ENCODE measurements at regions not wholly inside any gene's neighbourhood (a gene's known extent, or its start where the extent isn't known, plus 50 kb on each side); places are given as distances from the start of the nearest gene placed in this dataset.
A peak's percentile ranks its signal among the peaks of the same experiment; 100 is the strongest.

- no peak for DNase-seq
Observed at GRCh38 chr2:236692937-236693336, 123.3 kb downstream of the ACKR3 start.

GRCh38 chr2:236693531-236693930, 123.9 kb downstream of the ACKR3 start:
- DNase-seq: no peak

- DNase-seq: no peak
Observed at GRCh38 chr2:236694146-236694888, 124.7 kb downstream of the ACKR3 start.

GRCh38 chr2:236696834-236697233, 127.2 kb downstream of the ACKR3 start:
- DNase-seq: no peak

GRCh38 chr2:236698016-236698627, 128.5 kb downstream of the ACKR3 start:
- DNase-seq: no peak

GRCh38 chr2:236700703-236701102, 131.1 kb downstream of the ACKR3 start:
- no peak for DNase-seq

- no peak for DNase-seq
Observed at GRCh38 chr2:236702657-236703372, 133.2 kb downstream of the ACKR3 start.

GRCh38 chr2:236703373-236703709, 133.7 kb downstream of the ACKR3 start:
- no peak for DNase-seq

GRCh38 chr2:236703906-236704305, 134.3 kb downstream of the ACKR3 start:
- no peak for DNase-seq

GRCh38 chr2:236704887-236705286, 135.3 kb downstream of the ACKR3 start:
- no peak for DNase-seq

- no peak for DNase-seq
Observed at GRCh38 chr2:236705295-236706105, 135.9 kb downstream of the ACKR3 start.

GRCh38 chr2:236706288-236706687, 136.7 kb downstream of the ACKR3 start:
- DNase-seq: no peak

GRCh38 chr2:236706803-236707202, 137.2 kb downstream of the ACKR3 start:
- no peak for DNase-seq

GRCh38 chr2:236711440-236711839, 141.8 kb downstream of the ACKR3 start:
- no peak for DNase-seq

- no peak for DNase-seq
Observed at GRCh38 chr2:236712304-236712703, 142.7 kb downstream of the ACKR3 start.

- no peak for DNase-seq
Observed at GRCh38 chr2:236712961-236713673, 143.5 kb downstream of the ACKR3 start.

GRCh38 chr2:236714080-236714479, 144.5 kb downstream of the ACKR3 start:
- no peak for DNase-seq

GRCh38 chr2:236715077-236715476, 145.5 kb downstream of the ACKR3 start:
- DNase-seq: no peak

GRCh38 chr2:236715491-236715961, 145.9 kb downstream of the ACKR3 start:
- peak; percentile 56 for DNase-seq

GRCh38 chr2:236717120-236717519, 147.5 kb downstream of the ACKR3 start:
- DNase-seq: no peak

GRCh38 chr2:236717729-236718128, 148.1 kb downstream of the ACKR3 start:
- peak; percentile 10 for DNase-seq

GRCh38 chr2:236718207-236718992, 148.8 kb downstream of the ACKR3 start:
- no peak for DNase-seq
